CD4-positive, alpha-beta T cell treated with Interferon alpha-2 for 1 hour (primary cell): ENCODE measurements at regions not wholly inside any gene's neighbourhood (a gene's known extent, or its start where the extent isn't known, plus 50 kb on each side); places are given as distances from the start of the nearest gene placed in this dataset.

Source experiments
- DNase-seq, 2 donors: peaks; one replicate each; pipeline ENCODE4 v3.0.0-alpha.2; 2020 to 2022

DNA sequence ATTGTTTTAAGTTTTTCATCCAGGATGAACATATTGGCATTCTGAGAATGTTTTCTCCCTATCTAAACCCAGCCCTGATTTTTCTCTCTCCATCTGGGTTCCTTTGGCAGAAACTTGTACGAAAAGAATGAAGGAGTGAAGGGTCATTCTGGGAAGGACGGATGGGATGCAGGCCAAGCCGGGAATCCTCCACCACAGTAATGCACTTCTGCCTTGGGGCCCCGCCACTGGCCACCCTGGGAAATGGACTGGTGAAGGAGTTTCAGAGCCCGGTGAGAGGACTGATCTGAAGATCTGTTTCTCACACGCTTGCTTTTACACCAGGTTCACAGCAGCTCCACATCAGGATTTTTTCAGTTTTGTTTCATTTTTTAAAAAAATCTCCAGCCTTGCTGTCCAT is 554.8 kb downstream of the BNC2 start:
- no peak for DNase-seq

DNA sequence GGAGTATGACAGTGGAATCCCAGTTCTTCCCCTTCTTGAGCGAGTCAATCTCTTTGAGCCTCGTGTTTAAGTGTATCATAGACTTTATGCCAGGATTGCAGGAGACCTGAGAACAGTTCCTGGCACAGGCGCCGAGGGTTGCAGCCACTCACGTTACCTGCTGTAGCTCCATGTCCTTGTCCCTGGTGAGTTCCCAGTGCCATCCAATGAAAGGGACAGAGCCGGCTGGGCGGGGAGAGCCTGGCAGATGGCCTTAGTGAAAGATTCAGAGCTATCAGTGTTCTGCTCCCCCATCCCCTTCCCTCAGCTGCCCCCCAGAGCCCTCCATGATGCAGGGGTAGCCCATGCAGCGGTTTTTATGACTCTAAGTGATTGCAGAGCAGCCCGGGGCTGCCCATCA is 554.0 kb downstream of the BNC2 start:
- DNase-seq: no peak

DNA sequence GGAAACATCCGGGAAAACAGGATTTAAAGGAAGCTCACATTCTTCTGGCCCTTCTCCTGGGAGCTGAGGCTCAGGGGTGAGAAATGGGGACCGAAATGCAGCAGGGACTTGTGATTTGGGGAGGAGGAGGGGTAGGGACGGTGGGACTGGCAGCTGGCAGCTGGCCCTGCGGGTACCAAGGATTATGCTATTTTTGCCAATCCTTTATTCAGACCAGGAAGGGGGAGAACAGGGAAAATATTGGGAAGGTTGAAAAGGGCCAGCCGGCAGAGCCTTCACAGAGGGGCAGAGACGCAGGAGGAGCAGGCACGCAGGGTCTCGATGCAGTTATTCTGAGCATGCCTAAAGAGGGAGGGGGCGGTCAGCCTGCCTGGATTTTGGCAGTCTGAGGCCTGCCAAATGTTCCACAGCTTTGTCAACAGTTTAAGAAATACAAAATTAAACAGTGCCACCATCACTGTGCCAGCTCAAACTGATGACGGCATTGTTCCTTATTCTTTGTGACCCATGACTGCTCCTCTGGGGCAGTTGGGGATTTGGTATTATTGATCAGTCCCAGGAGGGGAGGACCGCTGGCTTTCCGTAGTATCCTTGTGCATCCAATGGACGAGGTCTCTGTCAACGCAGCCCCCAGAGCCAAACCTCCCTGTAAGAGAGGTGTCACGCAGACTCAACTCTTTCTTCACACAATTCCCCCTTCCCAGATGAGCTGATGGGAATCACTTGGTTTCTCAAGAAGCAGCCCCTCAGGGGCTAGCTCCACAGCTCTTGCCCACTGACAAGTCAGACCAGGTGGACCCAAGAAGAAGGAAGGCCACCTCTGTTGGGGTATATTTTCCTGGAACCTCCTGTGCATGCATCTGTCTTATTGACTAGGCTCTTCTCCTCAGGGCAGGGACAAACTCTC is 553.3 kb downstream of the BNC2 start:
- no peak for DNase-seq

DNA sequence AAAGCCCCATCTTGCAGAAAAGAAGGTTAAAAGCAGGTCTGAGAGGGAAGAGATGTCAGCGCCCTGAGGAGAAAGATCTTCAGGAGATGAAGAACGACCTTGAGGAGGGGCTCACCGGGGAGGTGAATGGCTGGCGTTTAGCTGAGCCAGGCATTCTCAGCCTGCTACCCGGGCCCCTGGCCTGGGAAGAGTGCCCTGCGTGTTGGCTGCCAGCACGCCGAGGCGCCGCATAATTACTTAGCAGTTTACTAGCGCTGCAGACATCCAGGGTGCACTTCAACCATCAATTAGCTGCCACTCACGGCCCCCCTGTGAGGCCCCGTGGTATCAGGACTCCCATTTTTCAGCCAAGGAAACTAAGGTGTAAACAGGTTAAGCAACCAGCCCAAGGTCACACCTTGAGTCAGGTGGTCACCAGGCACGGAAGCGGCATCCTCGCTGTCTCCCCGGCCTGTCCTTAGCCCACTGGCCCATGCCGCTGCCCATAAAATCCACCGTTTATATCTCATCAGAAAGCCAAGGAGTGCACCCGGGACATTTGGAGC is 551.9 kb downstream of the BNC2 start:
- DNase-seq: no peak

DNA sequence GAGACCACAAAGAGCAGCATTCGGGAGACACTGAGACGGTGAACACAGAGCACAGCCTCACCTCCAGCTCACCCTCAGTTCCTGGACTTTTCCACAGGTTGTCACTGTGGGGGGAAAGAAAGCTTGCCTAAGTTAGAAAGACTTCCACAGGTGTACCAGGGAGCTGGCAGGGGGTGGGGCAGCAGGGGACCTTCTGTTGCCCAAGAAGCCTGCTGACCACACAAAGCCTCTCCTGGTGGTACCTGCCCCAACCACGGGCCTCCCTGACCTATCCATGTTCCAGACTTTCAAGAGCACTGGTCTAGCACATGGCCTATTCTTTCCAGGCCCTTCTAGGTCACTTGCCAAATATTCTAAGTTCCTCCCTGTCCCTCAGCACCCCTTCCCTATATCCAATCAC is 550.8 kb downstream of the BNC2 start:
- DNase-seq: no peak

DNA sequence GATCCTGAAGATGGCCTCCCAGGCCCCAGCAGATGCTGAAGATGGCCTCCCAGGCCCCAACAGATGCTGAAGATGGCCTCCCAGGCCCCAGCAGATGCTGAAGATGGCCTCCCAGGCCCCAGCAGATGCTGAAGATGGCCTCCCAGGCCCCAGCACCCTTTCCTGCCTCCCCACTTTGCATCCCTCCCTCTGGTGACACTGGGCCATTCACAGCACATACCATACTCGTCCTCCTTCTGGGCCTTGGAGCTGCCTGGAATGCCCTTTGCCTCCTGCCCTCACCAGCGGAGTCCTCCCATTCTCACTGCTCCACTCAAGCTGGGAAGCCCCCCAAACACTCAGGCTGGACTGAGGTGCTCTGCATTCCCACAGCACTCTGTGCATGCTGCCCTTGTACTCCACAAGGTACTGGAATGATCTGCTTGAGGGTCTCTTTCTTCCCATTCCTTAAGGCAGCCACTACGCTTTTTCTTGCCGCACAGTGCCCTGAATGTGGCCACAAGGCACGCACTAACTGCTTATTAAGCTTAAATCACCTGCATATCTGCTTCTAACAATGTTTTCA is 550.0 kb downstream of the BNC2 start:
- no peak for DNase-seq

DNA sequence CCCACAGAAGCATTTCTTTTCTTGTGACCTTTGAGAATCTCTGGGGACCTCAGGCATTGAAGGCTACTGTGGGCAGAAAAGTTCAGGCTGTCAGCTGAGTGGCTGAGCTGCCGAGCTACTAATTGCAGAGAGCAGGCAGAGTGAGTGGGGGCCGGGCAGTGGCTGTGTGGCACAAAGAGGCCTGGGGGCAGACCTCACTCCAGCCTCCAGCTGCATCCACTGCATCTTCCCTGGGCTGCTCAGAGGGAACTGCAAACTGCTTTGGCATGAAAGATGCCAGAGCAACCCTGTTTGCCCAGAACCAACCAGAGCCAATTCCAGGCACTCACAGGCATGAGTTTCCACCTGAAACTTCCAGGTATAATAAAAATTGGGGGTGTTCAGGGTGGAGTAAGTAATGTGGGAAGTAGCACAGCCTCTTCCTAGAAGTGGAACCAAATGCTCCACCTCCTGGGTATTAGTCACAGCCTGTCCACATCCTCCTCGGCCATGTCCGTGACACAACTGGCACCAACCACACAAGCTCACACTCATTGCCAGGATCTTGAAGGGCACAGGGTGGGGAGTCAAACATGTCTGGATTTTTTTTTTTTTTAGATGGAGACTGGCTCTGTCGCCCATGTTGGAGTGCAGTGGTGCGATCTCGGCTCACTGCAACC is 548.9 kb downstream of the BNC2 start:
- peak in 1 of 2 donors; percentile 21 for DNase-seq

DNA sequence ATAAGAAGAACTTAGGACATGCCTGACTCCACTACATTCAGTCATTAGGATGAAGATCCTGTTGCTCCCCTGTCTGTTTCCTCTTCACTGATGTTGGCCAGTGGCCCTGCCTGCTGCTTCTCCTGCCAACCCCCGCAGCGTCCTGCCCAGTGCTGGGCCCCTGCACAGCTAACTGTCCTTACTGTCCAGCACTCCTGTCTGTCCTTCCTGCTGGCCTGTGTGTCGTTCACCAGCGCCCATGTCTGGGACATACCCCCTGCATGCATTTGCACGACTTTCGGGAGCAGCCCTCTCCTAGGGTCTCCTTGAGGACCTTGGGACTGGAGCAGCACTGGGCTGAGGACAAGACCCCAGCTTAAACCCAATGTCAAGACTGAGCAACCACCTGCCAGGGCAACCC is 547.6 kb downstream of the BNC2 start:
- no peak for DNase-seq

DNA sequence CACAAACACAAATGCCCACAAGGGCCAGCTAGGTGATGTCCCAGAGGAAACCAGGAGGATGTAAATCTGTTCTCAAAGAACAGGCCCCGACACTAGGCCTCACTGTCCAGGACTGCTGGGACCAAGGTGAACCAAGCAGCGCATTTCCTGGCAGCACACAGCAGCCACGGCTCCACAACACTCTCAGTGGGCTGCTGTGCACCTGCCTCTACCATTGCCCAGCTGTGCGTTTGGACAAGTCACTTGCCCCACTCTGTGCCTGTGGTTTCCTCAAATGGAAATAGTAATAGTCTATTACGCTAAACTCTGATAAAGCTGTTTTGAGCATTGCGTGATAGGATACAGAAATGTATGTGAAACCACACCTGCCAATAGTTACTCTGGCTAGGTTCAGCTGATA is 544.5 kb downstream of the BNC2 start:
- DNase-seq: no peak

DNA sequence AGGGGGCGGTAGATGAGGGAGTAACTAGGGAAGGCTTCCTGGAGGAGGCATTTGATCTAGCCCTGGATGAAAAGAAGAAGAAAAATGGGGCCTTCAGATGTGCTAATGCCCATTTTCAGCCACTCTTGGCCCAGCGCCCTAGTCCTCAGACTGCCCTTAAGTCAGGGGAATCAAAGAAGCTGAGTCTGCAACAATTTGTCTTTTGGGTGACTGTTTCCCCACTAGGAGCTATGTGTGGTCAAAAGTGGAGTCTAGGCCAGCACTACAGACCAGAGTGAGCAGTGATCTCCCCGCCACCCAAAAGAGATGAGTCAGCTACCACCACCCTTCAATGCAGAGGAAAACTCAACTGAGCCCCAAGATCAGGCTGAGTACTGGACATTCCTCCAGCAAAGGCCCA is 542.1 kb downstream of the BNC2 start:
- no peak for DNase-seq

DNA sequence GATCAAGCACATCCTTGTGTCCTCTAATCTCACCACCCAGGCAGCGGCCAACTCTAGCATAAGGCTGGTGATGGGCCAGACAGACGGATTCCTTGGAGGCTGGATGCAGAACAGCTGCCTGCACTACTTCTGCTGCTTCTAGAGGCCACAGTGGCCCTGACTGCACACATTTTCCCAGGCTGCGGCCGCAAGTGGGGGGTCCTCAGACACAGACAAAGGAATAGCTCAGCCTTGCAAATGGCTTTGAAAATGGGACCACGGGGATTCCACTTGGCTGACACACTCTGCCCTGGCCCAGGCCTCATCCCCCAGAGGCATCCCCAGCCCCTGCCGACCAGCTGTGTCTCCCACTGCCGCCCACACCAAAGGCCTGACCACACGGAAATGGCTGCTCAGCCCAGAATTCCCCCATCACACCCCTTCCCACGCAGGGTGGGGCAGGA is 540.8 kb downstream of the BNC2 start:
- no peak for DNase-seq

DNA sequence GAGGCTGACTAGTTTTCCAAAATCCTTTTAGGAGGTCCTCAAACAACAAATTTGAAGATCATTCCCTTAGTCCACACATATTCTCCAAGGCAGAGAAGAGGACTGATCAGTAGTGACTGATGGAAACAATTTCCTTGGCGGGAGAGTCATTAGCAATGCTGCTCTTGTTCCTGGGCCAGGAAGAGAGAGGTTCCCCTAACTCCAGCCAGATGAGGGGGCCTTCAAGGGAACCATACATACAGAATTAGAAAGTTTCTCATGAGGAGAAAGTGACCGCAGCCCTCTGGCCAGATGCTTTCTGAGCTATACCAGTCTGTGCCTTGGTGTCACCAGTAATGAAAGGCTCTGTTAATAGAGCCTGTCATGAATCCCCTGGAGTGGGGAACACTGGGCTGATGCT is 539.4 kb downstream of the BNC2 start:
- no peak for DNase-seq

DNA sequence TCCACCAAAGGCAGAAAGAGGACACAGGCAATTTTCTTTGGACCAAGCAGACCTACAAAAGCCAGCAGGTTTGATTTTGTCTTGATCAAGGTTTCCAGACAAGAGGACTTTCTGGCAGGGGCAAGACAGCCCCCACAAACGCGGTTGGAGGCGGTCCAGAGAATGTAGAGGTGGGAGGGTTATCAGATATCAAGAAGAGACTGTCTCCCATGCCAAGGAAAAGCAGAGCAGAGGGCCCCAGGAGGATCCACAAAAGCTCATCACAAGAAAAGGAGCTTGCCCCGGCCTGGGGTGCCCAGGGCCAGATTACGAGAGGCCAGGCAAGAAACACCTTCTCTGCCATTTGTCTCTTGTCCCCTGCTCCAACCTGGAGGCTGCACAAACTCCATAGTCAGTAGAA is 538.9 kb downstream of the BNC2 start:
- DNase-seq: no peak

DNA sequence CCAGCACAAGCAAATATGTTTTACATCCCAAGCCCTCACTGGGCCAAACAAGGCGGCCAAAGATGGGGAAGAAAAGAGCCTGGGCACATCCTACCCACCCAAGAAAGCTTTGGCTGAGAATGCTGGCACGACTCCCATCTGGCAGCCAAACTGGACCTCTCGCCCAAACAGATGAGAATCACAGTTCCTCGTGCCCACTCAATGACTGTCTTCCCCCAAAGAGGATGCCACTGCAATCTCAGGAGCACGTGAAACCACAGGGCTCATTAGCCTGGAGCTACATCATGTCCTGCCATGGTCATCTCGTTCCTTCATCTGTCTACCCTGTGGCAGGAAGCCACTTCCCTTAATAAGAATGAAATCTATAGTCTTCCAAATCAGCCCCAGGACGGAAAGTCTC is 536.8 kb downstream of the BNC2 start:
- DNase-seq: no peak

DNA sequence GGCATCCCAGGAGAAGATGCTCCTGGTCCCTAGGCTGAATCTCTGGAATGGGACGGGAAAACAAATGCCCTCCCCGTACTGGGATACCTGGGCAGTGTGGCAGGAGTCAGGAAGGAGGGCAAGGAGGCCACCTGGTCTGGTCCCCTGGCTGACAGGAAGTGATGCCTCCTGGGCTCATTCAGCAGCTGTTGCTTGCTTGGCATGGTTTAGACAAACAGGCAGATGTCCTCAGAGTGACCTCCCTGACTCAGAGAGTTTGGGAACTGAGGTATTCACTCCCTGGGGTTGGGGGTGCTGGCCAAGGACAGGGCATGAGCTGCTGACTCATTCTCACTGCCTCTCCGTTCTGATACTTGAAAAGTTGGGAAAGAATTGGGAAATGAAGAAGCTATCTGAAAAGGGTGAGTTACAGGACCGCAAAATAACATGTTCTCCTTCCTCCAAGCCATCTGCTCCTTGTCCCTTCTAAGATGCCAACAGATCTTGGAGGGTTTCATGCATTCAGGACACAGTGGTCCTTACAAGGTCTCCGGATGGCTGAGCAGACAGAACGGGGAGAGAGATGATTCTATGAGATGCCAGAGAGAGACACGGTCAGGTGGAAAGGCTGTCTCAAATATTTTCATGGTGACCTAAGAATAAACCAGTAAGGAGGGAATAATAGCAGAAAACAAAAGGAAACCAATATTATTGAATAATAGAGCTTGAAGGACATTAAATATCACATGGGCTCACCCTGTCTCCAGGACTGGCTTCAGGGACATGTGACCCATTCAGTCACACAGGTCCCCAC is 534.5 kb downstream of the BNC2 start:
- peak in 1 of 2 donors; percentile 25 for DNase-seq

DNA sequence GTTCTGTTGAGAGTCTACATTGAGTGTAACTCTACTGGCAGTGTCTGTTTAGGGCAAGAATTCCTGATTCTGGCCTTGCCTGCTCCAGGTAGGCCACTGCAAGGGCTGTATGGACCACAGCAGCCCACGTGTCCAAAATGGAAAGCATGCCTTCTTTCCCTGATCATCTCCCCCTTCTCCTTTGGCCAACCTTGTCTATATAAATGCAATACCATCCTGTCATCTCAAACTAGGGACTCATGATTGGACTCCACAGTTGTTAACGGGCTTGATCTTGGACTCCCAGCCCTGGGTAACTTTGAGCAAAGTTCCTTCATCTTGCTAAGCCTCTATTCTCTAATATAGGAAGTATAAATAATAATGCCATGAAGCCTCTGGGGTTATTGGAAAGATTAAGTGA is 533.6 kb downstream of the BNC2 start:
- no peak for DNase-seq

DNA sequence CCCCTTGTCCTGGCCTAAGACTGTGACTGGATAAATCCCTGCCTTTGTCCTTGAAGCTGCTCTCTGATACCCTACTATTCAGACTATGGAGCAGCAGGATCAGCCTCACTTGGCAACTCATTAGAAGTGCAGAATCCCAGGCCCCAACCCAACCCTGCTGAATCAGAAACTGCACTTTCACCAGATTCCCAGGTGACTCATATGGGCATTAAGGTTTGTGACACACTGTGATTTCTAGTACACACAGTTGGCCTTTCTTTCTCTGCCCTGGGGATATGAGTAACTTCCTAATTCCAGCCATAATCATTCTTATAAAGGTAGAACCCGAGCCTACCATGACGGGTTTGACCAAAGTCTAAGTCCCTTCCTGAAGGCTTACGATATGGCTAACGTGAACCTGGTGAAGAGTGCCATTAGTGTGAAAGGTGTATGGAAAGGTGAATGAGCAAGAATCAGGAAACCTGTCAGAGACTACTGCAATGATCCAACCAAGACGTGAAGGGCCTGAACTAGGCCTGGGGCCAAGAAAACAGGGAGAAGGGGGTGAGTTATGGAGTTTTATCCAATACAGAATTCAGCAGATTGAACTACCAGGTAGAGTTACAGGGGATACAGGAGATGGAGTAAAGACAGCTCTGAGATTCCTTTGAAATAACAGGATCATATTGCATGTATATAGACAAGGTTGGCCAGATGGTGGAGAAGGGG is 533.0 kb downstream of the BNC2 start:
- DNase-seq: no peak

DNA sequence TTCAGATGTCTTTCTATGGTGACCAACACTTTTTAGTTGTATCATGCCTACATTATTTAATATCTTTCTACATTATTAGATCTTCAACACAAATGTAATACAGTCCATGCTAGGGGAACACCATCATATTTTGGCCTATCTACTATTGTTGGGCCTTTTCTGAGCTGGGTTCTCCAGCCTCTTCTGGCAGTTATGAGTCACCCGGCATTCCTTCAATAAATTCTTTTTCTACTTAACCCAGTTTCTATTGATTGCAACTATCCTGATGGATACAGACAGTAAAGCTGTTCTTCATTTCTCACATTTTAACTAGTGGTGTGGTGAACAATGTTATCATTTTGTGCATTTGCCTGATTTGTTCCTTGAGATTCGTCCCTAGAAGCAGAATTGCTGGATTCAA is 529.3 kb downstream of the BNC2 start:
- no peak for DNase-seq

DNA sequence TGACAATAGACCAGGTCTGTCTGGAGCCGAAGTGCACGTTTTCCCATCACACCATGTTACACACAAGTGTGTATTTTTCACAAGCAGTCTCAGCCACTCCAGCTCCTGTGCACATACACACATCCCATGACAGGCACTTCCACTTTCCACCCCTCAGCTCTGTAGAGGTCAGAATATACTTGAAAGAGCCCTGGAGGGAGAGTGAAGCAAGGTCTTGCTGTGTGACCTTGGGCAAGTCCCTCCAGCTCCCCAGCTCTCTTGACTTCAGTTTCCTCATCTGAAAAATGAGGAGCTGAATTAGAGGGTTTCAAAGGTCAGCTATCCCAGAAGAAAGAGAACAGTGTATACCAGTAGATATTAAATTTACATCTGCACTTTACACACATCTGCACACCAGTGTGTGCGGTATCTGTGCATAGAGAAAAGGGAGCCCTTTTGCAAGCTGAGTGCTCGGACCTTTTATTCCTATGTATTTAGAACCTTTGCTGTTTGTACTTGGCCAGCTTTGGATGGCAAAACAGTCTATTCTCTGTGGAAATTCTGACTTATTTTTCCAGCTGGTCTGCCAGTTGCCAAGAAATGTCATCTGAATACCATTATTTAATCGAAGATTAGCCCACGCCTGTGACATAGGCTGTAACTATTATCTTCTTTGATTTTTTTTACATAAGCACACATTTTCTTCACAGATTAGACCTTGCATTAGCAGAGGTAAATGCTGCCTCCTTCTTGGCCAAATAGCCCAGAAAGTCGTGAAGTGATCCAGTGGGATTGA is 528.0 kb downstream of the BNC2 start:
- no peak for DNase-seq

DNA sequence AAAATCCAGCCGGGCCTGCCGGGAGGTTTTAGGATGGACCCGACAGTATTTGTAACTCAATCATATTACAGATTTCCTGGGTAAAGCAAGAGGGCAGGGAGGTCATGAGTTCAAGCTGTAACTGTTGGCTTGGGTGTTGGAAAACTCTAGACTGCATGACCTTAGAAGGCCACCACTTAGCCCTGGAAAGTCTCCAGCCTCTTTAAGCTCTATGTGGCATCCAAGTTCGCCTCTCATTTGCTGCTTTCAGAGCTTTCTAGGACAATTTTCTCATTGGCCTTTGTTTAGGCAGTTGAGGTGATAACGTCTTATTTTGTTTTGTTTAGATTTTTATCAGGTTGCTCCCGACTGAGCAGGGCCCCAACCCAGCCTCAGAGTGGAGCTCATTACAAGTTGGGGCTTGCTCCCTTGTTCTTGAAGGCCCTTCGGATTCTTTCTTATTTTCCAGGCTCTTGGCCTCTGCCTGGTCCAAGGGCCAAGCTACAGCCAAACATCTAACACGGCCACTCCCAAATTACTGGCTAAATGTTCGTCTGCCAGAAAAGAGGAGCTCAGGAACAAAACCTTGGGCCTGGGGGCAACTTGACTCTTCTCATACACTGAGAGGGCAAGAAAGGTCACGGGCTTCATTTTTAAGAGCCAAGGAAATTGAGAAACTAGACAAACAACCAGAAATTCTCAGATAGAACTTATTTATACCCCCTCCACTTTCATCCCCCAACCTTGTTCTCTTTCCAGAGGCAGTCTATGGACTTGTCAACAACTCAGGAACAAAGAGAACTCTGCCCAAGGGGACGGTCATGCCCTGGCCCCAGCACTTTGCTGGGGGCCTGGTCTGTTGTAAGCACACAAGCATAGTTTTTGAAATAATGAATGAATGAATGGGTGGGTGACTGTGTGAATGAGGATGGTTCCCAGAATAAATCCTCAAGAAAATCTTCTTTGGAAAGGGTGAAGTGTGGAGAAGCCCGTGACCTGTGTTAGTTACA is 526.9 kb downstream of the BNC2 start:
- no peak for DNase-seq
